ENCODE measurements at regions not wholly inside any gene's neighbourhood (a gene's known extent, or its start where the extent isn't known, plus 50 kb on each side); places are given as distances from the start of the nearest gene placed in this dataset.

DNA sequence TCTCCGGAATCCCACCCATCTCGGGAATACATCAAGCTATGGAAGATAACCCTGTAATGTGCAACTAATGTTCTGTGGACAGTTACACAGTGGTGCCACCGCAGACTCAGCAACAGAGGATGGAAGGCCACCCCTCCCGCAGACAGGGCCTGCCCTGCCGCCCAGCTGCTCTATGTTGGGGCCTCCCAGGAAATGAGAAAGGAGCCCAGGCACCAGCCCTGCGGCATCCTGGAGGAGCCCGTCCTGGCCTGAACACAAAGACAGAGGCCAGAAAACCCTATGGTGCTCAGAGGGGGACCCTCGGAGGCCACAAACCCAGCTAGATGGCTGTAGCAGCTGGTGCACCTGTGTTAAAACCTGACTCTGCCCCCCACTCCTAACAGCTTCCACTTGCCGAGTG, 216.1 kb upstream of the RPL38 start:
- no peak for DNase-seq (ENCODE audit: low read depth)

DNA sequence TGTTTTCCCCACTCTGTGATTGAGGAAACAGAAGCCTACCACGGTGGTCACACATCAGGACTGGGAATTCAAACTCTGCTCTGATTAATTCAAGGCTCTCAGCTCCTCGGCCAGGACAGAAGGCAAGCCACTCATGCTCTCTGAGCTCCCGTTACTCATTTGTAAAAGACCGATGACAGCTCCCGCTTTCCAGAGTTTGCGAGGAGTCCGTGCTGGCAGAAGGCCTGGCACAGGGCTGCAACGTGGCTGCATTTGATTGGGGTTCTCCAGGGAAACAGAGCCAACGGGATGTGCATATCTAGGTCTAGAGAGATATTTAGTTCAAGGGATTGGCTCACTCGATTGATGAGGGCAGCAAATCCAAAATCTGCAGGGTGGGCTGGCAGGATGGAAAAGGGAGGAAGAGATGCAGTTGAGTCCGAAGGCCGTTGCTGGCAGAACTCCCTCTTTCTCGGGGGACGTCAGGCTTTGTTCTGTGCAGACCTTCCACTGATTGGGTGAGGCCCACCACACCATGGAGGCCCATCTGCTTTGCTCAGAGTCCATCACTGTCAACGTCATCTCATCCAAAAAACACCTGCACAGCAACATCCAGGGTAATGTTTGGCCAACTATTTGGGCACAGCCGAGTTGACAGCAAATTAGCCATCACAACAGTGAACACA, 215.5 kb upstream of the RPL38 start:
- DNase-seq (ENCODE audit: low read depth), result no peak

DNA sequence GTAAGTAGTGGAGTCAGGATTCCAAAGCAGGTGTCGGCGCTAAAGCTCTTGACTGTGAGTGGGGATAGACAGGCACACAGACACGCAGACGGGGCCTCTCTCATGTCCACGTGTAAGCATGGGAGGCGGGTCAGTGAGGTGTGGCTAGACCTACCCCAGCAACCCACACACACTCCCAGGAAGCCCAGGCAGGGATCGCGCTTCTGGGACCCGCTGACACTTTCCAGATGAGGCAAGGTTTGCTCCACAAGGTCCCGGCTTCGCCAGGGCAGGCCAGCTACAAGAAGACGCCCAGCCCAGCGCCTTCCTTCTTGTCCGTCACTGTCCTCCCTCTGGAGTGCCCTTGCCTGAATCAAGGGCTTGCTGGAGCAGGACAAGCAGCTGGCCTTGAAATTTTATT, 213.8 kb upstream of the RPL38 start:
- DNase-seq (ENCODE audit: low read depth), result no peak

DNA sequence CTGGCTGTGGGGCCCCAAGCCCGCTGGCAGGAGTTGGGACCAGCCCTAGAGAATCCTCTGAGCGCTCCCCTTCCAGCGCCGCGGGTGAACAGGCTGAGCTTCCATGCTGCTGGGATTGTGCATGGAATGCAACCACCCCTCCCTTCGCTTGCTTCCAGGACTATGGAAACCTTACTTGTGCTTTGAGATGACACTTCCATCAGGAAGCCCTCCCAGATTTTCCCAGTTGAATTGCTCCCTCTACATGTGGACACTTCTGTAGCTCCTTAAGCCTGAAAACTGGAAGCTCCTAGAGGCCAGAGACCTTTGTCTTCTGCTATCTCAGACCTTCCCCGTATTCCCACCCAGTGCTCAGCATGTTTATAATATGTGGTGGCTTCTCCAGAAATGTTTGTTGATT, 213.2 kb upstream of the RPL38 start:
- no peak for DNase-seq (ENCODE audit: low read depth)

DNA sequence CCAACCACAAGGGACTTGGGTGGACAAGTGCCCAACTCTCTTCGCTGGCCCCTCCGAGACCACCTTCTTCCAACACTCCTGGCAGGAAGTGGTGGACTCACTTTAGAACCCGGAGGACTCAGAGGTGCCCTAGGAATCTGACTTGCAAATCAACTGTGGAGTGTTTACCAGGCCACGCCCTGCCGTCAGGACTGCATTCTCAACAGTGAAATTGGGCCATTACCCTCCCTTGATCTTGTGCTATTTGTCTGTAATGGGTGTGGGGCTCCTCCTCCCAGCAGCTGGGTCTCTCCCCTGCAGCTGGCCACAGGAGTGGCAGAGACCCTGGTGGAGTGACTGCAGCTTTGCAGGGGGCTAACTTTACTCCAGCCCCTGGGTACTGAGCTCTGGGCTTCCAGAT, 212.2 kb upstream of the RPL38 start:
- DNase-seq (ENCODE audit: low read depth), result no peak

DNA sequence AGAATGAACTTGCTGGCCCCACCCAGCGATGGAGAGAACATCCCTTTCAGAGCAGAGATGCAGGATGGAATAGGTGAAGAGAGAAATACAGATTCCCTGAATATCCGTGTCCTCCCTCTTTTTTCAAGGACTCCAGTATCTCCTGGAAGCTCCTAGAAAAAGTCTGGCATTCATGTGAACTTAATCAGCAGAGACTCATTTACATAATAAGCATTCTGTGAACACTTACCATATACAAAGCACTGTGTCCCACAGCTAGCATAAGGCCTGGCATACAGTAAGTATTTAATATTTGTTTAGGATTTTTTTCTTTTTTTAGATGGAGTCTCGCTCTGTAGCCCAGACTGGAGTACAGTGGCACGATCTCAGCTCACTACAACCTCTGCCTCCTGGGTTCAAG, 208.5 kb upstream of the RPL38 start:
- no peak for DNase-seq (ENCODE audit: low read depth)

DNA sequence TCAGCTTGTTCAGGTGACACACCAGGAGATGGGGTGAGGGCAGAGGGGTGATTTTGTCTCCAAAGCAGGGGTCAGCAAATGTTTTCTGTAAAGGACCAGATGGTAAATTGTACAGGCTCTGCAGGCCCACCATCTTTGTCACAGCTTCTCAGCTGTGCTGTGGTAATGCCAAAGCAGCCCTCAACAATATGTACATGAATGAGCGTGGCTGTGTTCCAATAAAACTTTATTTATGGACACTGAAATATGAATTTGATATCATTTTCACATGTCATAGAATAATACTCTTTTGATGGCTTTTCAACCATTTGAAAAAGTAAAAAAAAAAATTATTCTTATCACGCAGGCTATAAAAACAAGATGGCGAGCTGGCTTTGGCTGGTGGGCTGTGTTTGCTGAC, 206.4 kb upstream of the RPL38 start:
- no peak for DNase-seq (ENCODE audit: low read depth)

DNA sequence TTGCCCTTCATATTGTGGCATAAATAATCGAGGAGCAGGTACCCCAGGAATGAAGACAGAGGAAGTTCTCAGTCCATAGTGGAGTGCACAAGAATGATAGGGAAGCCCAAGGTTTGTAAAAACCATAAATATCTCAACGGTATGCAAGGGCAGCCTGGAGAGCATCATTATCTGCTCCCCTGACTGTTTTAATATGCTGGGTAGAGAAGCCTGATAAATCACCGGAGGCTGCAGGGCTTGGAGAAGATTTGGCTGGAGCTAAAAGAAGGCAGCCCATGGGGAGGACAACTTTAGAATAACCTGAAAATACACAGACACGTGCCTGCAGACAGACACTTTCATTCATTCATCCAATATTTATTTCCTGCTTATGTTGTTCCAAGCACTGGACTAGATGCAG, 205.2 kb upstream of the RPL38 start:
- no peak for DNase-seq (ENCODE audit: low read depth)

DNA sequence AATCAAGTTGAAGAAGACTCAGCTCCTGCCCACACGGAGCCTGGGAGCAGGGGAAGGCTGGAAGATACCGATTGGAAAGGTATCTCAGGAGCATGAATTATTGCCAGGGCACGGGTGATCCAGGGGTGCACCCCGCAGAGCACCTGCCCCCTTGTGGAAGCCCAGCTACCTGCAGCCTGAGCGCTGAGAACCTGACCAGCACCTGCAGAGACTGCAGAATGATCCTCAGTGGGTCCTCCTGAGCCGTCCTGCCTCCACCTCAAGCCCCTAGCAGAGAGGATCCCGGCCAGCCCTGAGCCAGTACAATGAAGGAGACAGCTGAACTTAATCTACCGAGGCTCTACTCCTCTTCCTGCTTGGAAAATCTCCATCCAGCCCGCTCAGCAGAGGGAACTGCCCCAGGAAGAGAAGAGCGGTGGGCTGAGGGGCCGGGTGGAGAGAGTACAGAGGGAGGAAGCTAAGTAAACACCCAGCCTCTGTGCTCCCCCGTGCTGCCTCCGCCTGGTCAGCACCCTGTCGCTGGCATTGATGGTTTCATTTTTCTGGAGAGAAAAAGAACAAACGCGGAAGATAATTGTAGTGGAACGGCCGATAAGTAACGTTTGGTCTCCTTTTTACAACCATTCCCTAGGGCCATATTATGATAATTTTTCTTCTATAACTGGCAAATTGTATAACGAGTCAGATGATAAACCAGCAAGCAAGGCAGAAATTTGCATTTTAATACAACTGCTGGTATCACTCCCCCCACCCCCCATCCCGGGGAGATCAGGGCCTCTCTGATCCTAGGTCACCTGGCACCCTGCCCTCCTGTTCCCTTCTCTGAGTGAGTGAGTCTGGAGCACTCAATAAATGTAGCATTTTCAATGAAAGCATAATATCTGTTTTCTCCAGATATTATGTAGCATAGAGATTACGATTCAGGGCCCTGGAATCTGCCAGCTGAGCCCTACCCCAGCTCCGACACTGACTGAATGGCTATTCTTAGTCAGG, 204.5 kb upstream of the RPL38 start:
- DNase-seq (ENCODE audit: low read depth), result no peak

DNA sequence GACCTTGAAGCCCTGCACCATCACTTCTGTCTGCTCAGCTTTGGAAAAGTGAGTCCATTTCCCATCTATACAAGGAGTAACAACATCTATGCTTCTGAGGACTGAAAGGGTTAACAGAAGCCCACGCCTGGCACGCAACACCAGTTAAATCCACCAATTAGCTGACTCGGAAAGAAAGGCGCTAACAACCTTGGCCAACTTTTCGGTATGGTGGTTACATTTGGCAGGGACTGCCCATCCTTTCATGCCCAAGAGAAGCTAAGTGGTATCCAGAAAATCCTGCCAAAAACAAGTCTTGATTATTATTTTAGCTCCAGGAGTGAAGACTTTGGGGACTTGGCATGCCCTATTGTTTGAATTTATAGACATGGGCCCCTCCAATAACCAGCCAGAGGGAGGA, 202.3 kb upstream of the RPL38 start:
- no peak for DNase-seq (ENCODE audit: low read depth)

DNA sequence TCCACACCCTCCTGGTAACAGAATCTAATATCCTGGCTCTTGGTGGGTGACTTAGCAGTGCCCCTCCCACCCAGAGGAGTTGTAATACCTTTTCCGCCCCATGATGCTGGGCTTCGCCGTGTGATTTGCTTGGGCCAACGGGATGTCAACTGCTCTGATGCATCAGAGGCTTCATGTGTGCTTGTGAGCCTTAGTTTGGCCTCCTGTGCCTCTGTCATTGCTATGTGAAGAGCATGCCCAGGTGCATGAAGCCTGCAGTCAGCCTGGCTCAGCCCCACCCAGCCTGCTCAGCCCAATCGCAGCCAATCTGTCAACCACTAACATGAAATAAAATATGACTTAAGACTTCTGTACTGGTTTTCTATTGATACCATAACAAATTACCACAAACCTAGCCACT, 201.2 kb upstream of the RPL38 start:
- no peak for DNase-seq (ENCODE audit: low read depth)

DNA sequence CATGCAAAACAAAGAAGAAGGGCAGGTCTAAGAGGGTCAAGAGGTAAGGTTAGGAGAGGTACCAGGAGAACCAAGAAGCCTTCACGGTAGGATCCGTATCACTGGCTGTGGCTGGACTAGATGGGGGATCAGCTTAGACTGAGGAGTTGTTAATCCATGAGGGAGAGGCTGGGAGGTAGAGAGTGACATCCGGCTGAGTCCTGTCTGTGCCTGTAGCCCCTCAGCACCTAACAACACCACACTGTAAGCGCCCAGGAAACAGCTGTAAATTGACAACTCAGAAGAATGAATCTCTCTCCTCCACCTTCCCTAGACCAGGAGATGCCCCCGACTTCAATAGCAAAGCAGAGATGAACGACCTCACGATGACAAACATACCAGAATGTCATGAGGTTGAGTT, 199.4 kb upstream of the RPL38 start:
- DNase-seq (ENCODE audit: low read depth), result no peak

DNA sequence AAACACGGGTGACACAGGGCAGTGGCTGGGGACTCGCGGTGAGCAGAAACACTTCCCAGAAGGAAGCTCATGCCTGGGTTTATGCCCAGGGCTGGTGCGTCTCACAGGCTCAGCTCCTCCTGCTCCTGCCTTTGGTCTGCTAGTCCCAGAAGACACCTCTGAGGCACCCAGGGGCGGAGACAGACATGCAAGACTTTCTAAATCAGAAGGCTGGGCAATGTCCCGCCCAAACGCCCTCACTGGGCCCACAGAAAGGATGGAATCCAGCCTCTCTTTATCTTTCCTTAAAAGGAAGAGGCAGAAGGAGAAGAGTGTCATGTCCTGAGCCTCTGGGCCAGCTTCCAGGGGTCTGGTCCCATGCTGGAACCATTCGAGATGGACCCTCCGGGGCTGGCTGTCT, 197.7 kb upstream of the RPL38 start:
- no peak for DNase-seq (ENCODE audit: low read depth)

DNA sequence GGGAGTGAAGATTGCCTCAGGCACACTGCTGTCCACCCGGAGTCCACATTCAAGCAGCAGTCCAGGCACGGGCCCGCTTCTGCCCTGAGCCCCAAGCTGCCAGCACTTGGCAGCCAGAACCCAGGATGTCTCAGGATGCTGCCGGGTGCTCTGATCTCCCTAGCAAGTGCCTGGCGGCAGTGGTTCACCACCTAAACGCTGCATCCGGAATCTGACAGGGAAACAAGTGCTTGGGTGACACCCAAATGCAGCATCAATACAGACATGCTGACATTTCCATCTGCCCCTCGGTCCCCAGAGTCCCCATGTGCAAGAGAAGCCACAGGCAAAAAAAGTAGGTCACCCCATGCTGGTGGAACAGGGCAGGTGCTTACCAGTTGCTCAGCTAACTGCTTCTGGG, 197.1 kb upstream of the RPL38 start:
- DNase-seq (ENCODE audit: low read depth), result no peak

DNA sequence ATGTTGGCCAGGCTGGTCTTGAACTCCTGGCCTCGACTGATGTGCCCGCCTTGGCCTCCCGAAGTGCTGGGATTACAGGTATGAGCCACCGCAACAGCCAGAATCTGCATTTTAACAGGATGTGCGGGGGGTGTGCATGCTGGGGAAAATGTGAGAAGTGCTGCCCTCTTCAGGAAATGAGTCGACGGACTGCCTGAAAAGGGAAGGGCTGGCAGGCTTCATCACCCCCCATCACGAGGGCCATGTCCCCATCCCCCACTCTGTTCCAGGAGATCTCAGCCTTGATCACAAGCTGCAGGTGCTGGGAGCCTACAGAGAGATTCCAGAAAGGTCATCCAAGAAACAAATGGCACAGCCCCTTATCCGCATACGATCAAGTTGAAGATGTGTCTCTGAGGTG, 195.3 kb upstream of the RPL38 start:
- DNase-seq (ENCODE audit: low read depth), result no peak

DNA sequence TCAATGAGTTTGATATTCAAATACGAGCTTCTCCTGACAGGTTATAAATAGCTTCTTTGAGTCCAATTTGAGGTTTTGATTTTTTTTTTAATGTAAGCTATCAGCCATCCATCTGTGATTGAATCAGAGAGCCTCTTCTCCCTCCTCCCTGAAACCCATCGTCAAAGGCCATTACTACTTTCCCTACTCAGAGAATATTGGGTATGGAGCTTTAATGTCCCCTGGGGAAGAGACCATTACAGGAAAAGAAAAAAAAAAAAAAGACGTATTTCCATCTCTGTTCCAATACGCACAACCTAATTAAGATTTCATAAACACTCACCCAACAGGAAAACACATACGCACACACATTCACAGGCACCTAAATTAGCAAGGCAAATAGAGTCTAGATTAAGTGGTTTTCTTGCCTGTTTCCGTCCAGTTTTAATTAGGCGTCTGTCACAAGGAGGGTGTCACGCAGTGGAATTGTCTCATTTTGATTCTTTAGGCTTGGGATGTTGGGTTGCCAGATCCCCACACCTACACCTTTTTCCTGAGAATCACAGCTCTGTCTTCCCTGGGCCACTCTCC, 194.3 kb upstream of the RPL38 start:
- no peak for DNase-seq (ENCODE audit: low read depth)

DNA sequence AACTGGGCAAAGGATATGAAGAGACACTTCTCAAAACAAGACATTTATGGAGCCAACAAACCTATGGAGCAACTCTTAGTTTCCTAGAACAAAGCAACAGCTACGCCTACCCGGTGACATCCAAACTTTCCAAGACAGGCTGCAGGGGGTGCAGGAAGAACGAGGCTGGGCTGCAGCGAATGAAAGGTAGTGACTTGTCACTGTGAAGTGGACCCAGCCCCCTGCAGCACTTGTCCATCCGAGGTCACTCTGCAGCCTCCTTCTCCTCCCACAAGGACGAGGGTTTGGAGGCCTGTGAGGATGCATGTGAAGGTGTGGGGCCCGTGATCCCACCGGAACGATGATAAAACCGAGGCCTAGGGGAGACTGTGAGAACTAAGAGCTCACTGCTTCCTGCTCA, 192.6 kb upstream of the RPL38 start:
- no peak for DNase-seq (ENCODE audit: low read depth)

DNA sequence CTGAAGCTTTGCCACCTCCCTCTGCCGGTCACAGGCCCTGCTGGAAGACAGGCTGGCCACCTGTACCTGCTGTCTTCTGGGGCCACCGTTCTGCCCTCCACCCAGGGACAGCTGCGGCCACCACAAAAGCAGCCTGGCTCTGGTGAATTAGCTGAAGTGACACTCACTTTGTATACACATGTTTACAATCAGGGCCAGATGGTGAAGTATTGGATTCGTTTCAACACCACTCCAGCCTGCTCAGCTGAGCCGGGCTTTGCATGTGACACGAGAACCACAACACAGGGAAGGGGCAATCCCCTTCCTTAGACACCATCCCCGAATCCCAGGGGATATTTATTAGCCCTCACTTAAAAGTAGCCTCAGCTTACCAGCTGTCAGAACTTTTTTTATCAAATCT, 191.5 kb upstream of the RPL38 start:
- DNase-seq (ENCODE audit: low read depth), result no peak

DNA sequence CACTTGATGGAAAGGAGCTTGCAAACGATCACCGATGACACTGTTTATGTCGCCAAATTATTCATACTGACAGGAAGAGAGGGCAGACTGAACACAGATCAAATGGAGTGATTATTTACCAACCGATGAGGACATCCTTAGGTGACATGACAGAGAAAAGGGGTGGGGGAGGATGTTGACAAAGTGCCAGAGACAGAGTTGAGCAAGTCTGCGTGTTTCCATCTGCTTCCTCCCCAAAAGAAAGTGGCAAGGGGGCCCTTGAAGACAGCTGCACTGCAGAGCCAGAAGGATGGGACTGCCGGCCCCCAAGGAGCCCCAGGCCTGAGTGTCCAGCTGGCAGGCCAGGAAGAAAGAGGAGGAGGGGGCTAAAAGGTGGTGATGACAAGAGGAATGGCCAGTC, 191.0 kb upstream of the RPL38 start:
- no peak for DNase-seq (ENCODE audit: low read depth)

DNA sequence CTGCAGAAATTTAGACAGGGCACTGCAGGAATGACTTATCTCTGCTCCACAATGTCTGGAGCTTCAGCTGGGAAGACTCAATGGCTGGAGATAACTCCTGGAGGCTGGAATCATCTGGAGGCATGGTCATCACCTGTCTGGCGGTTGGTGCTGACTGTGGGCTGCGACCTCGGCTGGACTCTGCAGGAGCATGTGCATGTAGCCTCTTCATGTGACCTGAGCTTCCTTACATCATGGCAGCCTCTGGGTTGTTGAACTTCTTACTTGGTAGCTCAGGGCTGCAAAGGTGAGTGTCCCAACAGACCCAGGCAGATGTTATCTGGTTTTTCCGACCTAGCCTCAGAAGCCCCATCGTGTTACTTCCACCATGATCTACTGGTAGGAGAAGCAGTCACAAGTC, 188.2 kb upstream of the RPL38 start:
- DNase-seq (ENCODE audit: low read depth), result no peak

DNA sequence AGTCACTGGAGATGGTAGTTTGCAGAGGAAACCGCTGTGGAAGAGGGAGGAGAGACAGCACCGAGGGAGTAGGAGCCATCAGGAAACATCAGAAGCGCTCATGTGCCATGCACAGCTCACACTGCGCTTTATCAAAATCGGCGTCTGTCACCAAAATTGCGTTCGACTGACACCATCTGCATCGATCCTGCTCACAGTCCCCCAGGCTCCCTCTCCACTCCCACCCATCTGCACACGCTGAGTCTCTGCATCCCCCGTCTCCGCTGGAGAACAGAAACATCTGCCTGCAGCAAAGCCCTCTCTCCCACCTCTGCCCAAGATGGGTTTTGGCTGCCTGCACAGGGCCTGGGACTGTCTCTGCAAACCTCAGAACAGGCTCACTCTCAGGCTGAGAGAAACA, 187.5 kb upstream of the RPL38 start:
- DNase-seq (ENCODE audit: low read depth), result no peak

DNA sequence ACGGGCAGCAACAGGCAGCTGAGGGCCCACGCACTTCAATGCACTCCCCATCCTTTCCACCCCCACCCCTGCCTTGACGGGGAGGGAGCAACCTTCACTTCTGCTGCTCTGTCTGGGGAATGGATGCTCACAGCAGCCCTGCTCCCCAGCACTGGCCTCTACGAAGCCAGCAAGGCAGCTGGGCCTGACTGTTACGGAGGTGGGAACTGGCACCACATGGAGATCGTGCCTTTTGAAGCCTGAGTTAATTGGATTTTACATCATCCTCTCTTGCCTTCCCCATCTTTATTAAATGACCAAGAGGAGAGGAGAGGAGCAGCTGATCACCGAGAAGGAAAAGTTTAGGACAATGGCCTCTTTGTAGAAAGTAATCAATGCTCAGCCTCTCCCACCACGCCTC, 187.0 kb upstream of the RPL38 start:
- no peak for DNase-seq (ENCODE audit: low read depth)

DNA sequence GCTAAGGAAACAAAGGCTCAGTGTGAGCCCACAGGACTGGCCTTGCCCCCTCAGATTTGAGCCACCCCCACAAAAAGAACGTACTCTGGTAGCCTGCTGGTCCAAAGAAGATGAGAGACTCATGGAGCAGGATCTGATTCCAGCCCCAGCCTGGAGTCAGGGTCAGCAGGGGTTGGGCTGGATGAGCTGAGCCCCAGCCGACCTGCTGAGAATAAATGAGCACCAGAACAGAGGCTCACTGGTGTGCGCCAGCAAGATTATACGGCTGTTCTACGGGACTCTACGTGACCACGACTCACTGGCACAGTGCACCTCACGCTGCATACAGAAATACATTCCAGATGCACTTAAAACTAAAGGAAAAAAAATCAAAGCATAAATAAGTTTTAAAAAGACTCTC, 186.0 kb upstream of the RPL38 start:
- DNase-seq (ENCODE audit: low read depth), result no peak

Data from HS-5 (cell line).